Smooth muscle cell (in vitro differentiated cells): ENCODE measurements at regions not wholly inside any gene's neighbourhood (a gene's known extent, or its start where the extent isn't known, plus 50 kb on each side); places are given as distances from the start of the nearest gene placed in this dataset.

Source experiments
- DNase-seq: peaks from one replicate; lab custom pipeline; 2025; ENCODE audit not compliant: unreplicated experiment; lab: John Stamatoyannopoulos, UW
- H2AFZ ChIP-seq: fragments of 200-600 bp; sonication (generic); 2 replicates; pipeline ENCODE4 v1.6.0; 2016; ENCODE audit warnings: antibody characterized with exemption, low read depth, mild to moderate bottlenecking
- H3F3A ChIP-seq: fragments of 200-600 bp; sonication (generic); 2 replicates; pipeline ENCODE4 v1.6.0; 2017; ENCODE audit warnings: antibody characterized with exemption, low read depth
- H3K27ac ChIP-seq: fragments of 200-600 bp; sonication (generic); 2 replicates; pipeline ENCODE4 v1.5.1; 2016; ENCODE audit warnings: low read depth, mild to moderate bottlenecking
- H3K27me3 ChIP-seq: fragments of 200-600 bp; sonication (generic); 2 replicates; pipeline ENCODE4 v1.6.1; 2016; ENCODE audit warnings: low read depth, mild to moderate bottlenecking
- H3K36me3 ChIP-seq: fragments of 200-600 bp; sonication (generic); 2 replicates; pipeline ENCODE4 v1.5.1; 2016; ENCODE audit warnings: low read depth
- H3K4me1 ChIP-seq: fragments of 200-600 bp; sonication (generic); 2 replicates; pipeline ENCODE4 v1.5.1; 2016; ENCODE audit warnings: low read depth
- H3K4me2 ChIP-seq: fragments of 200-600 bp; sonication (generic); 2 replicates; pipeline ENCODE4 v1.6.0; 2016; ENCODE audit warnings: mild to moderate bottlenecking
- H3K4me3 ChIP-seq: fragments of 200-600 bp; sonication (generic); 2 replicates; pipeline ENCODE4 v1.5.1; 2016; ENCODE audit warnings: mild to moderate bottlenecking
- H3K79me2 ChIP-seq: fragments of 200-600 bp; sonication (generic); 2 replicates; pipeline ENCODE4 v1.6.0; 2016; ENCODE audit warnings: low read depth, mild to moderate bottlenecking
- H3K9ac ChIP-seq: fragments of 200-600 bp; sonication (generic); 2 replicates; pipeline ENCODE4 v1.6.0; 2016; ENCODE audit warnings: low read depth
- H3K9me3 ChIP-seq: fragments of 200-600 bp; sonication (generic); replicated peaks from 2 replicates; pipeline ENCODE4 v1.5.1; 2016; ENCODE audit warnings: low read depth
- H4K20me1 ChIP-seq: fragments of 200-600 bp; sonication (generic); 2 replicates; pipeline ENCODE4 v1.6.0; 2016; ENCODE audit warnings: low read depth
- CTCF ChIP-seq: fragments of 200-600 bp; sonication (generic); IDR thresholded peaks from 2 replicates; pipeline ENCODE4 v1.5.1; 2017; ENCODE audit warnings: borderline replicate concordance, mild to moderate bottlenecking, antibody characterized with exemption; ENCODE audit not compliant: insufficient read depth, poor library complexity, severe bottlenecking
- WGBS: methylation state at CpG from one replicate; pipeline ENCODE4 v1.1.7; 2016; ENCODE audit warnings: low lambda C conversion rate; 5-methylcytosine and 5-hydroxymethylcytosine counted together

- Histone ChIP-seq H2AFZ (no peak overlapping the region), H3K79me2 (no peaks in the 10 kb centered on the region), H3K9ac (no peak overlapping the region), H3F3A (no peaks in the 10 kb centered on the region), H4K20me1 (no peaks in the 10 kb centered on the region), H3K27me3 (no peaks in the 10 kb centered on the region), H3K27ac (no peak overlapping the region), H3K4me1 (no peaks in the 10 kb centered on the region), H3K4me3 (no peak overlapping the region), H3K9me3 (no peaks in the 10 kb centered on the region), H3K36me3 (no peaks in the 10 kb centered on the region), H3K4me2 (no peak overlapping the region)
- no peak for DNase-seq
- no peak for TF ChIP-seq CTCF
- WGBS: 98% methylated on average over 11 of the region's 11 CpGs
Observed at GRCh38 chr15:95536638-95537037, 793.9 kb upstream of the NR2F2 start.

GRCh38 chr15:95538693-95539092, 791.8 kb upstream of the NR2F2 start:
- DNase-seq: no peak
- 94% methylated on average over 5 of the region's 5 CpGs for WGBS
- Histone ChIP-seq H3K9me3 (no peaks in the 10 kb centered on the region), H3K4me3 (no peak overlapping the region), H3K27ac (no peak overlapping the region), H3K36me3 (no peaks in the 10 kb centered on the region), H3K4me1 (no peaks in the 10 kb centered on the region), H3K4me2 (no peak overlapping the region), H3F3A (no peaks in the 10 kb centered on the region), H4K20me1 (no peaks in the 10 kb centered on the region), H2AFZ (no peak overlapping the region), H3K79me2 (no peaks in the 10 kb centered on the region), H3K9ac (no peak overlapping the region), H3K27me3 (no peaks in the 10 kb centered on the region)
- TF ChIP-seq CTCF: no peak

- no peaks in the 10 kb centered on the region for H3K36me3 ChIP-seq
- TF ChIP-seq CTCF: no peak
Observed at GRCh38 chr15:95541301-95541700, 789.2 kb upstream of the NR2F2 start.

GRCh38 chr15:95549168-95549738, 781.2 kb upstream of the NR2F2 start:
- 84% methylated on average over 3 of the region's 3 CpGs for WGBS
- DNase-seq: no peak

More at GRCh38 chr15:95541301-95541700, 789.2 kb upstream of the NR2F2 start:
- Histone ChIP-seq H3F3A (no peaks in the 10 kb centered on the region), H3K4me1 (no peaks in the 10 kb centered on the region), H3K4me2 (no peak overlapping the region), H3K79me2 (no peaks in the 10 kb centered on the region), H3K9ac (no peak overlapping the region), H4K20me1 (no peaks in the 10 kb centered on the region), H3K27ac (no peak overlapping the region), H2AFZ (no peak overlapping the region), H3K4me3 (no peak overlapping the region), H3K9me3 (no peaks in the 10 kb centered on the region), H3K27me3 (no peaks in the 10 kb centered on the region)
- DNase-seq: no peak
- 73% methylated on average over 7 of the region's 7 CpGs for WGBS

More at GRCh38 chr15:95549168-95549738, 781.2 kb upstream of the NR2F2 start:
- Histone ChIP-seq H4K20me1 (no peaks in the 10 kb centered on the region), H3F3A (no peaks in the 10 kb centered on the region), H3K36me3 (no peaks in the 10 kb centered on the region), H3K9me3 (no peaks in the 10 kb centered on the region), H3K27ac (no peak overlapping the region), H3K4me2 (no peak overlapping the region), H2AFZ (no peak overlapping the region), H3K4me1 (no peaks in the 10 kb centered on the region), H3K4me3 (no peak overlapping the region), H3K27me3 (no peaks in the 10 kb centered on the region), H3K79me2 (no peaks in the 10 kb centered on the region), H3K9ac (no peak overlapping the region)
- no peak for TF ChIP-seq CTCF
